ENCODE measurements at regions not wholly inside any gene's neighbourhood (a gene's known extent, or its start where the extent isn't known, plus 50 kb on each side); places are given as distances from the start of the nearest gene placed in this dataset.

DNA sequence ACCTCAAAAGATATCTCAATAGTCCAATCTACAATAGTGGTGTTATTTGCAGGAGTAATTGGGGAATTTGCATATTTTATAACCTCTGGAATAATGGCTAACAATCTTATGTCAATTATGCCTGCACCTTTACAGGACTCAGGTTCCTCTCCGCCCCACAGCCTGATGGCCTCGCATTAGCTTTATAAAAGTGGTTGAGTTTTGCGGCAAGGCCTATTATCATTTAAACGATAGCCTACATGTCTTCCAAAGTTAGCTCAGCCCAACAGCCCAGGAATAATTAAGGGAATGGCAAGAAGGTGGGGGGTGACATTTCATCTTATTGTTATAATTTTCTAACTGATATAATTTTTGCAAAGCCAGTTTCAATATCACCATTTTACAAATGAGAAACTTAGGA is 97.3 kb downstream of the RTP4 start:
- DNase-seq: no peak

DNA sequence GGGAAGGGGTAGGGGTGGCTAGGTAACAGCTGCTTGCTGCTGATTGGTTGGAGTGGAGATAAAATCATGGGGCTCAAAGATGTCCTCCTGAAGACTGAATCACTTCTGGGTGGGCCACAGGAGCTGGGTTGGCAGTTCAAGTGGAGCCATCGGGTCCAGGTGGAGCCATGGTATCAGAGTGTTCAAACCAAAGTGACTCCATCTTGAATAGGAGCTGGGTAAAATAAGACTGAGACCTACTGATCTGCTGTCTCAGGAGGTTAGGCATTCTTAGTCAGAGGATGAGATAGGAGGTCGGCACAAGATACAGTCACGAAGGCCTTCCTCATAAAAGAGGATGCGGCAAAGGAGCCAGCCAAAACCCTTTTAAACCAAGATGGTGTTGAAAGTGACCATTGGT is 96.5 kb downstream of the RTP4 start:
- DNase-seq: no peak

DNA sequence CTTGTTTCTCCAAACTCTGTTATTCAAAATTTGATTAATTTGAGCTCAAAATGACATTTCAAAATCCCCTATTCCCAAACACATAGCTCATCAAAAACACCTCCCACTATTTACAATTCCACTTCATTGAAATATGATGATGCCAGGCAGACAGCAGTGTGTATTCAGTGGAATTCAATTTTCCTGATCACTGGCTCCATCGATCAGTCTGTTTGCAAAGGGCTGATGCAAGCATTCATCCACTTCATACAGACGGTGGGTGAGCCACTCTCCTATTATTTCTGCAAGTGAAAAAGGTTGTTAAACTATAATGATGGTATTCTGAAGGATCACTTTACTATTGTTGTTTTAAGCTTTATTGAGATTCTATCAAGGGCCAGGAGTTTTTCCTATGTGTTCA is 90.7 kb downstream of the RTP4 start:
- DNase-seq: no peak

DNA sequence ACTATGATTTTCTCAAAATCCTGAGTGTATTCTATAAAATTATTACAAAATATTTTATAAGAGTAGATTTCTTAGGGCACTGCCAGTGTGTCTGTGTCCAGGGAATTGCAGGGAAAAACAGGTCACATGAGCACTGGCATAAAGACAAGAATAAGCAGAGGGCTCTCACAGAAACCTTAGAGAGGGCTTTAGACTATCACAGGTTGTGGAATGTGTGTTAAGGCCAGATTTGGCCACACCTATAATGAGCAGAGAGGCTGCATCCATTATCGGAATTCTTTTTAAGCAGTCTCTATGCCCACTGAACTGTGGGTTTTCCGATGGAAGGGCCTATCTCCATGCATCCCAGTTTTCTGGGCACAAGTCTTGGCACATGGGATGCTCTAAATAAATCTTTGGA is 90.2 kb downstream of the RTP4 start:
- DNase-seq: no peak

DNA sequence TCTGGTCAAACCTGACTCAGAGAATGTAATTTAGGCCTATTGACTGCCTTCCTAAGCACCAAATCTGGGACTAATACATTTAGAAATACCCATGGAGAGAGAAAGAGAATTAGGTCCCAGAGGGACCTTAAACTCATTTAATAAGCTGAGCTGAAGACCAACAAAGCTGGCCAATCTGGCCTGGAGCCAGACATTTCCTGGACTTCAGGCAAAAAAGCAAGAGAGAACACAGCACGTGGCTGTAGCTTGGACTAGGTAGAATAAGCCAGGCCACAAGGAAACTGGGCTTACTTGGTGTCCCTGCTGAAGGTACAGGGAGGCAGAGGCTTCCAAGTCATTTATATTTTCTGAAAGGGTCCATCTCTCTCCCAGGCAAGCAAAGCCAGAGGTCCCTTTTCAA is 88.1 kb downstream of the RTP4 start:
- no peak for DNase-seq

DNA sequence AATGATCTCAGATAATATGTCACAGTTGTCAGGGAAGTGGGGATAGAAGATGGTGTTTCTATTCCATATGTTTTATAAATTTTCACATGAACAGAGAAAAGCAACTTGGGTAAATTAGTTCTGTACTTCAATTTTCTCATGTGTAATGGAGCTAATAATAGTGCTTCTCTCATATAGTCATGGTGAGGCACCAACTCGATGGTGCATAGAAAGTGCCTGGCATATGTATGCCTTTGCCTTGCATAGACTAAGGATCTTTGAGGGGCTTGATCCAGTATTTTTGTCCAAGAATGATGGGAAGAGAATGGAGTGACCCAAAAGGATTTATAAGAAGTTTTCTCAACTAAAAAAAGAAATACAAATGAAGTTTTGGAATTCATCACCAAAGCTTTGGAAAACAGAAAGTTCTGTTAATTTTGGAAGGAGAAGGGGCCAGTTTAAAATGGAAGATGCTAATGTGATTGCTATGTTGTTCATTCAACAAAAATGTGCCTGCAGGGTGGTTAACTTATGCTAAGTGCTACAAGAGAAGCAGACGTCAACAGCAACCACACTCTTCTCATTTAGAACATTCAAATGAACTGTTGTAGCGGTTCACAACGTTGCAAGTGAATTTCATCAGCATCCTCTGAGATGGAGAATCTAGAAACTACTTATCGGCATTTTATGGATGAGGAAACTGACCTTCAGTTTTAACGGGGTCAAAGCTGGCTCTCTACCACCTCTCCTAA is 86.1 kb downstream of the RTP4 start:
- DNase-seq: no peak

DNA sequence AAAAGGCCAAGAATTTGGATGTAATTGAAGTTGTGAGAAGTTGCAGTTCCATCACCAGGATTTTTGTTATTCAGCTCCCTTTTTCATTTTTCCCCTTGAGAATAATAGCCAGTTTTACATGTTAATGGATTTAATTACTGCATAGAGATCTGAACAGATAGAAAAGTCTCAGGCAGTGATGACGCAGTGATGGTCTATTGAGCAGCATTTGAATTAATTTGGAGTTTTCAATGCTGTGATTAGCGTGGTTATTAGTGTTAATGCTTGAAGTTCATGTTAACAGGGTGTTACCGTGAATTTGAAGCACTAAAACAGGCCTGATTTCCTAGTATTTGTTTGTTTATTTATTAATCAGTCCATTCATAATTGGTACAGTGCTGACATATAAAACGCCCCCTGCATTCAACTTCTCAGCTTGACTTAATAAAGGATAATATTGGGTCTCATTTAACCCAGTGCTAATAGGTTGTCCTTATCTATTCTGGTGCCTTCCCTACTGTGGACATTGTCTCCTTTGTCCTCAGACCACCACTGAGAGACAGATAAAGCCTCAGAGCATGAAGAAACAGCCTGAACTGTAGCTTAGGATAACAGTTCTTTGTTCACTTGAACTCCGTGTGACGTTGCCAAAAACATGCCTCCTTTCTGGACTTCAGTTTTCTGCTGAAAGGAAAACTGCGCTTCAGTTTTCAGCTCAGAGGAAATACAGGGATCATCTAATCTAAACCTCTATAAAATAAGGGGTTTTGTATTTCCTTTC is 82.4 kb downstream of the RTP4 start:
- no peak for DNase-seq

DNA sequence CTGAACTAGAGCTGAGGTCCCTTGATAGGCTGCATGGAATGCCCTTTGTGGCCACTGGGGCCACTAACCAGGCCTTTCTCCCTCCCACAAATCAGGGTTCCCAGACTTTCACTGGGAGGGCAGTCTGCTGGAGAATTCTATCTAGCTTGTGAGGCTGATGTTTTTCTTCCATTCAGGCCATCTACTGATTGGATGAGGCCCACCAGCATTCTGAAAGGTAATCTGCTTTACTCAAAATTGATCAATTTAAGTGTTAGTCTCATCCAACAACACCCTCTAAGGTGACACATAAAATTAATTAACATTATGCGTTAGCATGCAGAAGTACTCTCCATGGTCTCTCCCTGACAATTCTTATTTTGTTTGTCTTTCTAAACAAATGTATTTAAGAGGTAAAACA is 80.5 kb downstream of the RTP4 start:
- DNase-seq: no peak

DNA sequence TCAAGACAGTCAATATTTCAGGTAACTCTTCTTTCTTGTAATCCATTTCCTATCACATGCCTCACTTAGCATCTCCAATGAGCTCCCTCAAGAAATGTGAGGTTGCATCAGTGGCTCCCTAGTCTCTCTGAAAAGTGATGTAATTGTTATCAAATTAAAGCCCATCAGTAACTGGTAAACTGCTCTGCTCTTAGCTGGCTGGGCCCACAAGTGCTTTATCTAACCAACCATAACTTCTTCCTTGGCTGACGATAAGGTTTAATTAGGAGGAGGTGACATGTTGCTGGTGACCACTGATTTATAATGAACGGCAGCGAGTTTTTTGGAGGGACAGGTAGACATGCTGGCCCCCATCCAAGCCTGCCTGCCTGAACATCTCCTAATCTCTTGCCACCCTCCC is 79.6 kb downstream of the RTP4 start:
- DNase-seq: no peak

DNA sequence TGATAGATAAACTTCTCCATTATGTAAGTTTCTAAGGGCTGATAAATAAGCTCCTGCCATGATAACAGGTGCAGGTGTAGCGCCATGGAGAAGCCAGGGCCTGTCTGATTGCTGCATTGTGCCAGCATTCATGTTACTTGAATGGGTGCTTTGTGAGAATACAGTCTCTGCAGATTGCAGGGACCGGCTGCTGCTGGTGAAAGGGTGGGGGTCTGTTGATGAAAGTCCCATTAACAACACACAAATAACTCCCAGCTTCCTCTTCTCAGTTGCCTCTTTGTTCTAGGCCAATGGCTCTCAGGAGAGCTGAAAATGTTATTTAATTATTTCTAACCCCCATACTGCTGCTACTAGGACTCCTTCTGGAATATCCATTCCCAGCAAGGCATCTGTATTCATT is 77.2 kb downstream of the RTP4 start:
- no peak for DNase-seq

DNA sequence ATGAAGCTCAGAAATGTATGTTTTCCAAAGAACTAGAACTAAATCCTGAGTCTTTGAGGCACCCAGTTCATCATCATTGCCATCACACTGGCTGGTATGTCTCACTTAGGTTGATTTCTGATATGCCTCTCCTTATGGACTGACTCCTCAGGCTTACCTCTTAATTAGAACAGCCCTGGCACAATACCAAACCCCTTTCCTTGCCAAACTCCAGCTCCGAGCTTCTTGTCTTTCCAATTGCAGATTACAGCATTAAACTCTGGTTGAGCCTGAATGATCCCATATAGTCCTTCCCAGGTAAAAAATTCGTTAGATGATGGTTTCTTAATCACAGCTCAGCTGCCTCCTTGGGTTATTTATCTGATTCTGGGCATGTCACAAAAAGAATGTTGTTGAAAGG is 66.3 kb downstream of the RTP4 start:
- no peak for DNase-seq

DNA sequence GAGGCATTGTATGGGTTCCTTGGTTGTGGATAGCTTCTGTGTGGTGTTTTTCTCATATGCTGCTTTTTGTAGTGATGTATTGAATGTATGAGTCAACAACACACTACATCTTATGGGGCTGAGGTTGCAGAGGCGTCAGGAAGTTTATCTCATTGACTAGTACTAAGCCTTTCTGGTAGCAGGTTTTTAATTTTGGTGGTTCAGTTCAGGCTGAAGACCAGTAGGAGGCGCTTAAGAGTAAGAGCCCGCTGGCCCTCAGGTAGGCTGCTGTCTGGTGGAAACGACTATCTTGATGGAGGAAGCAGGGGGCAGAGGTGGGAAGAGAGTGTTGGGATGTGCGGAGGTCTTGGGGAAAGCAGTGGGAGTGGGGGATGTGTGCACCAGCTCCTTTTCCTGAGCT is 62.4 kb downstream of the RTP4 start:
- DNase-seq: no peak

Data from suppressor macrophage treated with lipopolysaccharide for 1 hour (primary cell).